Superior temporal gyrus (tissue), 1 donor: ENCODE measurements at regions not wholly inside any gene's neighbourhood (a gene's known extent, or its start where the extent isn't known, plus 50 kb on each side); places are given as distances from the start of the nearest gene placed in this dataset.

Source experiments
- DNase-seq: peaks from one replicate; pipeline ENCODE4 v3.0.0-alpha.2; 2016; ENCODE audit errors: extremely low spot score

DNA sequence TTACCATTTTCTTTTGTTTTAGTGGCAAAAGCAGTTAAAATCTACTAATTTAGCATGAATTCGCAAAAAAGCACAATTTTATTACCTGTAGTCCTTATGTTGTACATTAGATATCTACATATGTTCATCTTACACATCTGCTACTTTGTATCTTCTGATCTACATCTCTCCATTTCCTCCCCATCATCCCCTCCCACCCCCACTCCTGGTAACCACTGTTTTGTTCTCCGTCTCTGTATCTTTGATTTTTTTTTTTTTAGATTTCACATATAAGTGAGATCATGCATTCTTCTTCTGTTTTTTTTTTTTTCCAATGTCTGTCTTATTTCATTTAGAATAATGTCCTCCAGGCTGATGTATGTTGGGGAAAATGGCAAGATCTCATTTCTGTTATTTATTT is 922.7 kb downstream of the VRK1 start:
- DNase-seq, result no peak

DNA sequence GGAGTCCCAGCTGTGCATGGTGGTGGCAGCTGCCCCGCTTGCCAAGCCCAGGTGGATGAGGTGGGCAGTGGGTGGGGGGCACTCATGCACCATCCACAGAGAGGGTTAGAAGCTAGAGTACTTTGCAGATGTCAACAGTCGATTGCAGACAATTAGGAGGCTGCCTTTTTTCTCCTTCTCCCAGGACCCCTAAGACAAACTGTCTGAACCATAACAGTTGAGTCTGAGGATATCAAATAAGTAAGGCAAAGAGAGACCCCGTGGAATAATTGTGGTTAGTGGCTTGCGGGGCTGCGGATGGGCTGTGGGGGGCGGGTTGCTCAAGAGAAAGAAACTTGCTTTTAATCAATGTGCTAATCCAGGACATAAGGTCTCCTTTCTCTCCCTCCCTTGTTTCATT is 926.2 kb downstream of the VRK1 start:
- no peak for DNase-seq

DNA sequence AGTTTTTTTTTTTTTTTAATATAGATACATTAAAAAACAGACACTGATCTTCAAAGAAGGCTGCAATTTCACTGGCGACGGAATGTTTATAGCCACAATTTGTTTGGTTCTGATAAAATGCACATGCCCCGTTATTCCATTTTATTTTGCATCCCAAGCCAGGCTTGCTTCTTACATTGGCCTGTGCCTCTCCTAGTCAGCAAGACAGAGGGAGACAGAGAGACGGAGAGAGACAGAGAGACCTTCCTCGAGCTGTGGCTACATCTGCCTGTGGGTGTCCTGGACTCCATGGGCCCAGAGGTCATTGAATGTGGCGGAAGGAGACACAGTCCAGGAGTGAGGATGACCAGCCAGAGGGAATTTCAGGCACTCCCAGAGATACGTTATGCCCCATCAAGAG is 926.6 kb downstream of the VRK1 start:
- no peak for DNase-seq

DNA sequence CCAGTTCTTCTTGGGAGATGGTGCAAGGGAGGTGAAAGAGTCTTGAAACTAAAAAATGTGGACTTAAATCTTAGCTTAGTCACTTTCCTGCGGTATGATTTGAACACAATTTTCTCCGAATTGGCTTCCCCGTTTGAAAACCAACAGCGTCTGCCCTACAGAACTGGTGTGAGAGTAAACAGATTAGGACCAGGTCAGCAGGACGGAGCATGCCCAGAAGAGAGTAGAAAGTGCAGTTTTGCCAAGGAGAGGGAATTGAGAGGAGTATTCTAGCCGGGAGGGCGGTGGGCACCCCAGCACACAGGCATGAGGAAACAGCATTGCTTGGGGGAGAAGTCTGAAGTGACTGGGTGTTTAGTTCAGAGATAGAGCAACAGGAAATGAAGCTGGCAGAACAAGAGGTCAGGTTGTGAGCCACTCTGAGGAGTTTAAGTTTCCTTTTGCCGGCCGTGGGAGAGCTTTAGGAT is 927.1 kb downstream of the VRK1 start:
- no peak for DNase-seq

DNA sequence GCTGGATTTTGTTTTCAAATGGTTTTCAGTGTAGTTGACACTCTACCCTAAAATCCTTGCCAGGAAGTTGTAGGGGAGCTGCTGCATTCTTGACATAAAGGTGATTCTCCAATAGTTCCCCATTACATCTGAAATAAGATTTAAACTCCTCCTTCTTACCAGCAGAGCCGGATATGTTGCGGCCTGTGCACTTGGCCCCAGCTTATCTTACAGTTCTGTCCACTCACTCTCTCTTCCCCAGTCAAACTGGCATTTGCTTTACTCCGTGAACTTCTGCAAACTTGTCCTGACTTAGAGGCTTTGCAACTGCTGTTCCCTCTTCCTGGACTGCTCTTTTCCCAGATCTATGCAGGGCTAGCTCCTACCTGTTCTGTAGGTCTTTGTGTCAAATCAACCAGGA is 929.5 kb downstream of the VRK1 start:
- no peak for DNase-seq

DNA sequence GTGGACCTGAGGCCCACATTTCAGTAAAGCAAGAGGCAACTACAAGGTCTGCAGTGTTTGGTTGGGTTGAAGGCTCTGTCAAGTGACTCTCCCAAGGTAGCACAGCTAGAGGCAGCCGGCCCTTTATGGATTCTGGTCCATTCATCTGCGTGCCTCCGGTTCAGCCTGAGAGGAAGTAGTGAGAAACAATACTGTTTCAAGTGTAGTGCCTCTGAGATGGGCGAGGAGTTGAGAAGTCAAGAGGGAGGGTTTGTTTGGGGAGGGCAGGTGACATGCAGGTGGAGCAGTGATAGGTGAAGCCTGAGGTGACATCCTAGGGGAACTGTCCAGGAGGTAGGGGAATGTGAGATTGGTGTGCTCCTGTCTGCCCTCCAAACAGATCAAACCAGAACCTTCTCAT is 933.5 kb downstream of the VRK1 start:
- no peak for DNase-seq

DNA sequence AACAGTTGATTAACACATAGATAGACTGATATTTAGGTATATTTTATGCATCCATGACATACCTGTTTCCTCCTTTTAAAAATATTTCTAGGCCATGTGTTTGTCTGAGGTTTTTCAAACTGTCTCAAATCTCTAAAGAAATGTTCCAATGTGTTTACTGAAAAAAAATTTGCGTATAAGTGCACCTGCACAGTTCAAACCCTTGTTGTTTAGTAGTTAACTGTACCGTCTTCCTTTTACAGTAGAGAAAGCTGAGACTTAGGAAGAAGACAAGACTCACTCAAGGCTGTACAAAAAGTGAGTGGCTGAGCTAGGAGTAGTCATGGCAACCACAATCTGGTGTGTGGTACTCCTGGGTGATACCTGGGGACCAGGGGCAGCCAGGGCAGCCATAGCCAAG is 934.6 kb downstream of the VRK1 start:
- DNase-seq, result no peak

DNA sequence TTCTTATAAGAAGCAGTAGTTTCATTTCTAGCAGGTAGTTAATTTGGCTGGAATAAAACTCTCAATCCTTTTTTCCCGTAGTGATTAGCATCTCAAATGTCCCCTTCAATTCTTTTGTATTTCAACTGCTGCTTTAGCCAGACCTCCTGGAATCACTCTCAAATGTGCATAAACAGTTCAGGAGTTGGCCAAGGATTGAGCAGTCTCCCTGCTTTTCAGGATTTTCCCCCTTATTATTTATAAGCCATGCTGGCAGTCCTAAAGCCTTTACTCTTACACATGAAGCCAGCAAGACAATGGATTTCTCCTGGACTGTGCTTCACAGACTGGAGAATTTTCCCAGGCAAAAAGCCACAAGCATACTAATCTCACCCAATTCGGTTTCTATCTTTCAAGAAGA is 950.1 kb downstream of the VRK1 start:
- DNase-seq, result no peak

DNA sequence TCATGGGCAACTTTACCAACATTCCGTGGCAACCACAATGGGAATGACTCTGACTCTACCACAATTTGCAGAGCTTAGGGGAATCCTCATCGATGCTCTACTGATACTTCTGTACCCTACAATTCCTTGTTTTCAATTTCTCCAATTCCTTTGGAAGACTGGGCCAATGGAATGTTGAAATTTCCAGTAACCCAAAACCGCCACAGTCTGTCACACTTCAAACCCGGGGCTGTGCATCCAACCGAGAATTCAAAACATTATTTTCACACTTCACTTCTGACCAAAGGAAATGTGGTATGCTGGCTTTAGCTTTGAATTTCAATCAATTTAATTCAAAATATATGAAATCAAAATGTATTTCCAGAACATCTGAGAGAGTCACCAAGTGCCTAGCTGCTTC is 951.4 kb downstream of the VRK1 start:
- DNase-seq, result no peak

DNA sequence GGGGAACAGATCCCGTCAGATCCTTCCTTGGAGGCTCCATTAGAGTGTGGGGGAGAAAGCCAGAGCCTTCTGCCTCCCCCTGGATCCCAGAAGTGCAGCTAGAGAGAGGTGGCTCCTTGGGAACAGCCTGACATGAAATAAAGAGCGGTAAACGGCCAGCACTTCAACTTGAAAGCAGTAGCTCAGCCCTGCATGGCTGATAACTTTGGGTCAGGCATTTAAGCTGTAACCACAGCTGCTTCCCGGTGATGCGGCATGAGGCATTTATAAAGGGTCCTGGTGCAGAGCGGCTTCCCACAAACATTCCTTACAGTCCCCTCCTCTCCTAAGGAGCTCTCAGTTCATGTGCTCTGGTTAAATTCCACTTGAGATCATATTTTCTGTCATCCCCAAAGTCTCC is 960.3 kb downstream of the VRK1 start:
- no peak for DNase-seq

DNA sequence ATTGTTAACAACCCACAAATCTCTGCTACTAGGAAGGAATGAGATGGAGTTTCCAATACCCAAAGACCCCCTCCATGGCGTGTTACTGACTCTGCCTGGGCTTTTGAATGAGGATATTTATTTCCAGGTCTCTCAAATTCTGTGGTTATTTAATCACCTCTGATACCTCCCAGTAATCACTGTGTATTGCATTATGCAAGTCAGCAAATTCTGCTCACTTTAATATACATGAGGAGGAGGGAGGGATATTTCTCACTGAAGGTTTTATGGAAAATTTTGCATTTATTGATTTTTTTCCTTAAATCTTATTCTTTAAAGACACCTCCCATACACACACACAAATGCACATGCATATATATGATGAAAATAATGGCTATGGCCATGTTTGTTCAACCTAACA is 962.9 kb downstream of the VRK1 start:
- no peak for DNase-seq

DNA sequence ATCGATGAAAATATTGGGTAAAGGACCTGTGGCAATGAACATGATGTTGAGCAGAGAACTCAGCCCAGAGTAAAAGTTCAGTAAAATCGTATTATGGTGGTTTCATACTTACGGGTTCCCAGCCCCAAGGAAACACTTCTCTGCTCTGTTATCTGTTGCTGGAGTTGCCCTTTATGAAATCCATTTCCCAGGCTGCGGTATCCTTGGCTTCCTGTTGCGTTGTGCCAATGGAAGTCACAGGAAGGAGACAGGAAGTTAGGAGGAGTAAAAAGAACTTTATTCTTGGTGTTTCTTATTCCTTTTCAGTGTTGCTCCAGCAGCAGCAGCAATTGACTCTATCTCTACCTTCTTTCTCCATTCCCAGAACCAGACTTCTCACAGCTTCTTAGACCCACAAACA is 965.2 kb downstream of the VRK1 start:
- no peak for DNase-seq

DNA sequence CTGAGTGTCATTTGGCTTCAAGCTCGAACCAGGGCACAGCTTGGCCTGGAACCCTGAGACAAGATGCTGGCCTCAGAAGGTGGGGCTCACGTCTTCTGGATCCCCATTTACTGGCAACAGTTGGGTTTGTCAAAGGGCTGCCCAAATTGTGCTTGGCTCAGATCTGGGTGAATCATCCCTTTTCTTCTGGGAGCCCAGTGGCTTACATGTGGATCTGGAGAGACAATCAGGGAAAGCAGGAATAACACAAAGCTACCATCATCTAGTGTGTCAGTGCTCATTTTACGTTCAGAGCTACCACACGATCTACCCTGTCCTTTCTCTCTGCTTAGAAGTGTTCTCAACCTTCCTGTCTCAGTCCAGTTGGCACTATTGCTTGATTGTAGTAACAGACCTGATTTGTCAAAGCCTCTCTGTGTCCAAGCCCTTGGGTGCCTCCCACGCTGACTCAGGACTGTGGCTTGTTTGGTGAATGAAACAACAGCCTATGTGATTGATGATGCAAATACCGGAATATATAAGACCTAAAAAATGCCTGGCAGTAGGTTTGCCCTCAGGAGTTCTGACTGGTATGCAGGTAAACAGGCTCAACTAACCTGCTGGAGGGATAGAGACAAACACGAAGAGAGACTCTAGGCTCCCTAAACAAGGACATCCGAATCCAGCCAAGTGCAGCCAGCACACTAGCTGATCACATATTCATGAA is 974.3 kb downstream of the VRK1 start:
- DNase-seq, result no peak

DNA sequence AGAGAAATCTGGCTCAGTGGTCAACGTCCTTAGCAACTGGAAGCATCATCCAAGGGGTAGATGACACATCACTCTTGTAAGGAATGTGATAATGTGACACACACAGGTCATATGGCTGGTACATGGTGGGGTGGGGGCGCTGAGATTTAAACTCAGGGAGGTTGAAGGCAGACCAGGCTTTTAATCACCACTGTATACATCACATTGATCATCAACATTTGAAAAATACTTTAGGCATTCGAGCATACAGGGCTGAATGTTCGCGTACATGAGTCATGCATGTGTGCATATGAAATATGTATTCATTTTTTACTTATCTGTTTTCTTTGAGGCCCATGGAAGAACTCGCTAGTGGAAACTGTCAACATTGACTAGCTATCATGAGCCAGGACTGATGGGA is 976.4 kb downstream of the VRK1 start:
- no peak for DNase-seq

DNA sequence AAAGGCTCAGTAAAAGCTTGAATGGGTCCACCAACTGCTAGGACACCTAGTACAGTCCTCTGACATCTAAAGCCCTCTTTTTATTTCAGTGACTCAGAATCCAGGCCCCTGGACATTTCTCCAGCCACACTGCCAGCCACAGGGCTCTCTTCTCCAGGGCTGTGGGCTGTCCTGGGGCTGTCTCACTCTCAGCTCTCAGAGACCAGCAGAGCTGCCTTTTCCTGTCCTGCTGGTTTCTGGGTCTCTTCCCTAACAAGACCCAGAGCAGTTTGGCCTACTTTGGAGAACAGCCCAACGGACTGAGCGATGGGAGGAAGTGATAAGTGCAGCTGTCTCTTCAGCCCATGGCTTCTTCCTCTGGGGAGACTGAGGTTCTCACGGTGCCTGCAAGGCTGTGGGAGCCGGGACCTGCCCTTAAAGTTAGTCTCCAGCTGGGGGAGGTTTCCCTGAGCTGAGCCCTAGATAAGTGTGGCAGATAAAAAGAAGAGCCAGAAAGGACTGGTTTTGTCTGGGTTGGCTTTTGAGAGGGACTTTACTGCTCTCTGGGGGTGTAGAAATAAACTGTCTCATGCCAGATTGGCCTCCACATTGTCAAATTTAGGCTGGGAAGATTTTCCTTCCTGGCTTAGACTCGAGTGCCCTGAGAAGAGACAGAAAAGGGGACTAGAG is 979.8 kb downstream of the VRK1 start:
- no peak for DNase-seq

DNA sequence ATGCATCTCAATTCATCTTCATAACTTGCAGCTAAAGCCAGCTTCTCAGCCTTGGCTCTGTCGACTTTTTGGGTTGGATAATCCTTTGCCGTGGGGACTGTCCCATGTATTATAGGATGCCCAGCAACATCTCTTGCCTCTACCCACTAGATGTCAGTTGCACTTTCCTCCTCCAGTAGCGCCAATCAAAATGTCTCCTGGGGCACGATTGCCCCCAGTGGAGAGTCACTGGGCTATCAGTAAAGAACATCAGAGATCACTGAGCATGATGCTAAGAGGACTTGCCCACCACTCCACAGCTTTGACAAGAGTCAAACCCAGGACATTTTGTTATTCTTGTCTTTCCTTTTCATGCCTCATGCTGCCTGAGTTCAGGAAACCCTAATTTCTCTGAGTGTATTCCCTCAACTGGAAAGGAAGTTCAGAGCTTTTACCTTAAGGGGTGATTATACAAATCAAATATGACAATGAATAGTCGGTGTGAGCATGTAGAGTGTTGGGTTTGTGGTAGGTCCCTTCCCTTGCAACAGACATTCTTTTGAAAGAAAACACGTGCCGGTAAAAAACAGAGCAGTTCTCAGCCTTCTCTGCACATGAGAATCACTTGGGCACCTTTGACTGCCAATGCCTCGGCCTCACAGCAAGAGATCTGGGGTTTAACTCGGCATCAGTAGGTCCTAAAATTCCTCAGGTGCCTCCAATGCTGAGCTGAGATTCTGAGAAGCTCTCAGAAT is 980.6 kb downstream of the VRK1 start:
- no peak for DNase-seq

DNA sequence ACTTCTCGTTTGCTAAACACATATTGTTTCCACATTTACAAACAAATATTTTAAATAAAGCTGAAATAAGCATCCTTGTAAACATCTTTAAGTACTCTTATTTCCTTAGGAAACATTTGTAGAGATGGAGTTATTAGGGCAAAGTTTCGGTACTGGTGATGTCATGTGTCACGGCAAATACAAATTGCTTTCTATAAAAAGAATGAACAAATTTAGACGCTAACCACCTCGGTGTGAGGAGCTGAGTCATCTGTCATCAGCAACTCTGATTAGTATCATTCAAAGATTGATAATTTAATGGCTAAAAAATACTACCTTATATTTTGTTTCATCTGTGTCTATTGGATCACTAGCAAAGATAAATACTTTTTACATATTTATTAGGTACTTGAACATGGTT is 982.0 kb downstream of the VRK1 start:
- DNase-seq, result no peak

DNA sequence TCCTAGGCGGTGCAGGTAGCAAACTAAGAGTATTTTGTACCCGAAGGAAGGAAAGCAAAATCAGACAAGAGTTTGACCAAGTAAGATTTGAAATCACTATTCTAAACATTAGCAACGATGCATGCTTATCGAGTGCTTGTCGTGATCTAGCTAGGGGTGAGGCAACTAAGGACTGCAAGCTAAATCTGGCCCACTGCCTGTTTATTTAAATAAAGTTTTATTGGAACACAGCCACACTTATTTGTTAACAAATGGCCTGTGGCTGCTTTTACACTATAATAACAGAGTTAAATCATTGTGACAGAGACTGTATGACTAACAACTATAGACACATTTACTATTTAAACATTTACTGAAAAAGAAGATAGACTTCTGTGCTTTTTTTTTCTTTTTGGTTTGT is 983.6 kb downstream of the VRK1 start:
- no peak for DNase-seq

DNA sequence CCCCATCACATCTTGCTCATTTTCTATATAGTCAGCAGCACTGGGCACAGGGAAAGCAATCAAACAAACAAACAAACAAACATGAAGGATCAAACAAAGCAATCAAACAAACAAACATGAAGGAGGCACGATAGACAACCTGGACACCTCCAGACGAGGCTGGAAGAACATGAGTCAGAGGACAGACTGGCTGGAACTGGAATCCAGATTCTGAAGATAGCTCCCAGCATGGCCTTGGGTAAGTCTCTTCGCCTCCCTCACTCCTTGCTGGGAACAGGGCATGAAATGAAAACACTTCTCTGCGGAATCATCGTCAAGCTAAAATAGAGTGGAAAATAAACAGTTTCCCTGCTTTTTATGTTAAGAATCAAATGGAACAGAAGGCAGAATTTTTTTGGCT is 984.8 kb downstream of the VRK1 start:
- DNase-seq, result no peak

DNA sequence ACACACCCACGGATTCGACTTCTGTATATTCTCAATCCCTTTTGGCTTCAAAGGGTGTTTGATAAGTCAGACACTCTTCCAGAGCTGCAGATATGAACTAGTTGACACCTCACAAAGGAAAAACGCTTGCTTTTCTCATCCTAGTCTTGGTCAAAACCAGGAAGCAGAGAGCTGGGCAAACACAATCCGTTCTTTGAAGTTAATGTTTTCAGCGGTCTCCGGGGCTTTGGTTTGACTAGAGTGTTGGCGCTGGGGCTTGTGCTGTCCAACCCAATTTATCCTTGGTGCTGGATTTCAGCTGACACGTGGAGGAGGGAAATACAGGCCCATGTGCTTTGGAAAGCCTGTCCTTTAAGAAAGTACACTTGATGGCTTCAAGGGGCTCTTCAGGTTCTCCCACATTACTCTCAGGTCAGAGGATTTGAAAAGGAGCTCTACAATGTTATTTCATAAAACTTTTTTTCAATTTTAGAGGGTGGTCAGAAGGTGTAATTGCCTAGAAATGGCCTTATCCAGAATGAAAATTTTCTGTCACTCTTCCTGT is 985.8 kb downstream of the VRK1 start:
- DNase-seq, result no peak

DNA sequence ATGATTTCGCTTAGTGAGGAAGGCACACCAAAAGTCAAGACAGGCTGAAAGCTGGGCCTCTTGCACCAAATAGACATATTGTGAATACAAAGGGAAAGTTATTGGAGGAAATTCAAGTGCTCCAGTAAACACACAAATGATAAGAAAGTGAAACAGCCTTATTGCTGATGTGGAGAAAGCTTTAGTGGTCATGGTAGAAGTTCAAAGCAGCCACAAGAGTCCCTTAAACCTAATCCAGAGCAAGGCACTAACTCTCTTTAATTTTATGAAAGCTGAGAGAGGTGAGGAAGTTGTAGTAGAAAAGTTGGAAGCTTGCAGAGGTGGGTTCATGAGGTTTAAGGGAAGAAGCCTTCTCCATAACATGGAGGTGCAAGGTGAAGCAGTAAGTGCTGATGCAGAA is 988.3 kb downstream of the VRK1 start:
- no peak for DNase-seq

DNA sequence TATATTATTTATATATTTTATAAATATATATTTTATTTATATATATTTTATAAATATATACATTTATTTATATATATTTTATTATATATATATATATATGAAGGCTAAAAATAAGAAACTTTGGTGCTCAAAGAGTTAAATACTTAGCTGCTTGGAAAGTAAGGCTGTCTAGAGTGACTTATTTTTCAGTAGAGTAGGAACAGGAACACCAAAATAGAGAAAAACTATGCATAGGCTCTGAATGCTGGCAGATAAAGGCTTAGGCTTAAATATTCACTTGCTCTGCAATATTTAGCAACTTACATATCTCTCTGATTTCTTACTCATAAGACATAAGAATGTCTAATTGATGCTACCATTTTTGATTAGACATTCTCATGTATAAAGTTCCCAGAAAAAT is 991.2 kb downstream of the VRK1 start:
- no peak for DNase-seq
